CD4-positive, alpha-beta T cell treated with Interleukin-1 beta for 1 hour (primary cell): ENCODE measurements at regions not wholly inside any gene's neighbourhood (a gene's known extent, or its start where the extent isn't known, plus 50 kb on each side); places are given as distances from the start of the nearest gene placed in this dataset.
A peak's percentile ranks its signal among the peaks of the same experiment; 100 is the strongest.

Source experiments
- DNase-seq, 2 donors: peaks; one replicate each; pipeline ENCODE4 v3.0.0-alpha.2; 2020 to 2022

- DNase-seq, result no peak
Observed at GRCh38 chr9:27673641-27674040, 100.4 kb upstream of the C9orf72 start.

GRCh38 chr9:27675354-27675753, 102.1 kb upstream of the C9orf72 start:
- no peak for DNase-seq

- no peak for DNase-seq
Observed at GRCh38 chr9:27676827-27677226, 103.5 kb upstream of the C9orf72 start.

GRCh38 chr9:27679338-27679737, 106.1 kb upstream of the C9orf72 start:
- DNase-seq, result no peak

- DNase-seq, result no peak
Observed at GRCh38 chr9:27683181-27683580, 109.9 kb upstream of the C9orf72 start.

GRCh38 chr9:27688954-27689353, 115.7 kb upstream of the C9orf72 start:
- DNase-seq, result no peak

GRCh38 chr9:27690816-27691215, 117.5 kb upstream of the C9orf72 start:
- peak in 1 of 2 donors; percentile 17 for DNase-seq

GRCh38 chr9:27699621-27700020, 126.3 kb upstream of the C9orf72 start:
- no peak for DNase-seq

GRCh38 chr9:27701016-27701415, 127.7 kb upstream of the C9orf72 start:
- DNase-seq, result no peak

GRCh38 chr9:27701587-27701986, 128.3 kb upstream of the C9orf72 start:
- peak in 1 of 2 donors; percentile 41 for DNase-seq

GRCh38 chr9:27703216-27703980, 130.1 kb upstream of the C9orf72 start:
- DNase-seq, result no peak

- DNase-seq, result no peak
Observed at GRCh38 chr9:27711241-27711640, 138.0 kb upstream of the C9orf72 start.

- no peak for DNase-seq
Observed at GRCh38 chr9:27712806-27713205, 139.5 kb upstream of the C9orf72 start.

GRCh38 chr9:27714388-27714787, 141.1 kb upstream of the C9orf72 start:
- DNase-seq, result no peak

GRCh38 chr9:27715651-27716050, 142.4 kb upstream of the C9orf72 start:
- DNase-seq, result no peak

GRCh38 chr9:27717991-27718390, 144.7 kb upstream of the C9orf72 start:
- no peak for DNase-seq

GRCh38 chr9:27719711-27720110, 146.4 kb upstream of the C9orf72 start:
- DNase-seq, result no peak

- no peak for DNase-seq
Observed at GRCh38 chr9:27722866-27723265, 149.6 kb upstream of the C9orf72 start.

GRCh38 chr9:27726244-27727081, 153.2 kb upstream of the C9orf72 start:
- peak; percentile 31 to 40 for DNase-seq

- DNase-seq, result no peak
Observed at GRCh38 chr9:27732494-27732893, 159.2 kb upstream of the C9orf72 start.

GRCh38 chr9:27743490-27743889, 170.2 kb upstream of the C9orf72 start:
- no peak for DNase-seq

GRCh38 chr9:27747450-27747849, 174.2 kb upstream of the C9orf72 start:
- no peak for DNase-seq

GRCh38 chr9:27749838-27750237, 176.6 kb upstream of the C9orf72 start:
- no peak for DNase-seq

- DNase-seq, result no peak
Observed at GRCh38 chr9:27750566-27750965, 177.3 kb upstream of the C9orf72 start.
